PC-3 (cell line): ENCODE measurements at regions not wholly inside any gene's neighbourhood (a gene's known extent, or its start where the extent isn't known, plus 50 kb on each side); places are given as distances from the start of the nearest gene placed in this dataset.

Source experiments
- ATAC-seq: fragments of 200-7000 bp; cut with Tn5 transposase; 2 replicates; pipeline ENCODE4 v1.9.1; 2020; ENCODE audit warnings: mild to moderate bottlenecking, moderate library complexity
- BruUV-seq: library from RNA; stranded (reverse); fragments of 400-500 nt; replicated peaks from 2 replicates; lab custom pipeline; 2021; lab: Mats Ljungman, UMichigan
- CTCF ChIA-PET: fragments of 300-600 bp; sonication (Branson Sonifier 250); formaldehyde crosslinking; loops from one replicate; lab custom pipeline; 2022; ENCODE audit warnings: antibody characterized with exemption; lab: Charles Lee
- POLR2A ChIA-PET: fragments of 300-600 bp; sonication (Branson Sonifier 250); formaldehyde crosslinking; loops from one replicate; lab custom pipeline; 2022; ENCODE audit warnings: antibody characterized with exemption; ENCODE audit not compliant: unreplicated experiment; lab: Charles Lee
- DNase-seq: peaks from one replicate; pipeline ENCODE4 v3.0.0-alpha.2; 2015
- H2AFZ ChIP-seq: fragments of 300-600 bp; sonication (generic); 2 replicates; pipeline ENCODE4 v1.6.0; 2016; ENCODE audit warnings: antibody characterized with exemption, low read length
- H3F3A ChIP-seq: fragments of 300-600 bp; sonication (generic); one replicate; pipeline ENCODE4 v1.6.0; 2017; ENCODE audit warnings: antibody characterized with exemption, low read length, control low read depth, mild to moderate bottlenecking; ENCODE audit not compliant: unreplicated experiment
- H3K27ac ChIP-seq: fragments of 300-600 bp; sonication (generic); 2 replicates; pipeline ENCODE4 v1.5.1; 2016; ENCODE audit warnings: mild to moderate bottlenecking, low read length
- H3K27me3 ChIP-seq: fragments of 300-600 bp; sonication (generic); 2 replicates; pipeline ENCODE4 v1.6.1; 2016; ENCODE audit warnings: low read length, mixed read lengths
- H3K36me3 ChIP-seq: fragments of 300-600 bp; sonication (generic); 2 replicates; pipeline ENCODE4 v1.6.1; 2016; ENCODE audit warnings: low read depth, mixed run types, low read length, mixed read lengths
- H3K4me1 ChIP-seq: fragments of 300-600 bp; sonication (generic); 2 replicates; pipeline ENCODE4 v1.5.1; 2016; ENCODE audit warnings: low read length; ENCODE audit not compliant: insufficient read depth
- H3K4me2 ChIP-seq: fragments of 300-600 bp; sonication (generic); 2 replicates; pipeline ENCODE4 v1.6.0; 2016; ENCODE audit warnings: low read length
- H3K4me3 ChIP-seq: fragments of 300-600 bp; sonication (generic); 2 replicates; pipeline ENCODE4 v1.5.1; 2016; ENCODE audit warnings: mild to moderate bottlenecking, low read length, mixed read lengths
- H3K79me2 ChIP-seq: fragments of 300-600 bp; sonication (generic); 2 replicates; pipeline ENCODE4 v1.6.1; 2017; ENCODE audit warnings: low read length, mixed read lengths
- H3K9ac ChIP-seq: fragments of 300-600 bp; sonication (generic); 2 replicates; pipeline ENCODE4 v1.6.0; 2016; ENCODE audit warnings: mild to moderate bottlenecking, low read length
- H3K9me2 ChIP-seq: fragments of 300-600 bp; sonication (generic); replicated peaks from 2 replicates; pipeline ENCODE4 v1.6.1; 2016; ENCODE audit warnings: mixed run types, low read length, mixed read lengths
- H3K9me3 ChIP-seq: fragments of 300-600 bp; sonication (generic); 2 replicates; pipeline ENCODE4 v1.6.1; 2016; ENCODE audit warnings: low read length, mixed read lengths
- H4K20me1 ChIP-seq: fragments of 300-600 bp; sonication (generic); 2 replicates; pipeline ENCODE4 v1.6.1; 2016; ENCODE audit warnings: low read length, mixed read lengths
- CTCF ChIP-seq: fragments of 300-600 bp; sonication (generic); conservative IDR thresholded peaks from 2 replicates; pipeline ENCODE4 v1.5.1; 2017; ENCODE audit warnings: antibody characterized with exemption, low read depth, mild to moderate bottlenecking, low read length
- EZH2 ChIP-seq: fragments of 300-600 bp; sonication (generic); IDR thresholded peaks from one replicate; pipeline ENCODE4 v1.6.1; 2017; ENCODE audit warnings: antibody characterized with exemption, mild to moderate bottlenecking, low read length; ENCODE audit not compliant: unreplicated experiment
- EZH2phosphoT487 ChIP-seq: fragments of 300-600 bp; sonication (generic); IDR thresholded peaks from 2 replicates; pipeline ENCODE4 v1.6.1; 2018; ENCODE audit warnings: mild to moderate bottlenecking, antibody characterized with exemption, low read length, borderline replicate concordance
- intact Hi-C: fragments of 100-400 bp; cut with micrococcal nuclease; formaldehyde crosslinking; loops from 2 replicates; pipeline ENCODE4 v1.9.0; 2023

GRCh38 chr5:179413711-179414458 lies 68.6 kb upstream of the ADAMTS2 start:
- Histone ChIP-seq H3F3A (no peaks in the 10 kb centered on the region), H3K4me1 (no peaks in the 10 kb centered on the region), H3K9me3 (no peaks in the 10 kb centered on the region), H3K4me2 (no peak overlapping the region), H3K27me3 (no peaks in the 10 kb centered on the region), H3K9ac (no peak overlapping the region), H4K20me1 (no peaks in the 10 kb centered on the region), H2AFZ (no peak overlapping the region), H3K27ac (no peak overlapping the region), H3K4me3 (no peak overlapping the region), H3K36me3 (no peaks in the 10 kb centered on the region), H3K79me2 (no peaks in the 10 kb centered on the region), H3K9me2 (no peaks in the 10 kb centered on the region)
- ATAC-seq (no peak), DNase-seq (no peak)
- intact Hi-C loops, result no loop called here
- CTCF ChIA-PET, result no interaction called here
- POLR2A ChIA-PET, result no interaction called here
- no TSS peak for BruUV-seq
- TF ChIP-seq EZH2phosphoT487, result no peak
- no peak for TF ChIP-seq EZH2
- TF ChIP-seq CTCF, result no peak

- Histone ChIP-seq H3K4me3 (no peak overlapping the region), H3K36me3 (no peaks in the 10 kb centered on the region), H3K27me3 (no peaks in the 10 kb centered on the region), H3K27ac (no peak overlapping the region), H3K9me2 (no peaks in the 10 kb centered on the region), H4K20me1 (no peaks in the 10 kb centered on the region), H3K79me2 (no peaks in the 10 kb centered on the region), H3K4me2 (no peak overlapping the region), H3K9me3 (no peaks in the 10 kb centered on the region), H3F3A (no peaks in the 10 kb centered on the region), H2AFZ (no peak overlapping the region), H3K9ac (no peak overlapping the region), H3K4me1 (no peaks in the 10 kb centered on the region)
- CTCF ChIA-PET, result no interaction called here
- intact Hi-C loops, result no loop called here
- no peak for TF ChIP-seq CTCF
- TF ChIP-seq EZH2phosphoT487, result no peak
- no peak for TF ChIP-seq EZH2
- no peak for ATAC-seq
- POLR2A ChIA-PET, result no interaction called here
- BruUV-seq, result no TSS peak
- no peak for DNase-seq
Measured at GRCh38 chr5:179413086-179413690, 67.9 kb upstream of the ADAMTS2 start.
